B cell (primary cell): ENCODE measurements at regions not wholly inside any gene's neighbourhood (a gene's known extent, or its start where the extent isn't known, plus 50 kb on each side); places are given as distances from the start of the nearest gene placed in this dataset.

Experiments used
- ATAC-seq: fragments of 200-7000 bp; cut with Tn5 transposase; one replicate; pipeline ENCODE4 v1.10.0; 2021; ENCODE audit warnings: low read depth, mild to moderate bottlenecking, moderate number of reproducible peaks, moderate library complexity
- CTCF ChIA-PET: fragments of 350-600 bp; sonication (Branson Sonifier 250); formaldehyde crosslinking; loops from one replicate; lab custom pipeline; 2021; ENCODE audit warnings: antibody characterized with exemption, inconsistent platforms; lab: Charles Lee
- POLR2A ChIA-PET: fragments of 350-600 bp; sonication (Branson Sonifier 250); formaldehyde crosslinking; loops from one replicate; lab custom pipeline; 2021; ENCODE audit warnings: antibody characterized with exemption; lab: Charles Lee
- DNase-seq: peaks from one replicate; pipeline ENCODE4 v3.0.0; 2013
- H2AFZ ChIP-seq: 2 replicates; pipeline ENCODE4 v1.6.1; 2012; ENCODE audit warnings: mild to moderate bottlenecking, low read depth, low read length; ENCODE audit not compliant: insufficient read depth, poor library complexity, severe bottlenecking
- H3K27ac ChIP-seq, 2 donors: 1 replicate in 1 of 2; 2 replicates in 1 of 2; pipeline ENCODE4 v1.5.1; 2012 to 2013; ENCODE audit warnings: low read length in 2 of 2, mild to moderate bottlenecking in 2 of 2, moderate library complexity in 1 of 2
- H3K27me3 ChIP-seq, 4 experiments: fragments of 200-600 bp in 1 of 4; sonication (generic) in 1 of 4; replicated peaks in 1 of 4; 1 replicate in 2 of 4; 2 replicates in 2 of 4; pipeline versions ENCODE4 v1.6.1 to v1.7.0; 2013 to 2016; ENCODE audit warnings: low read length in 3 of 4, mild to moderate bottlenecking in 2 of 4, mixed read lengths in 1 of 4, moderate library complexity in 1 of 4; ENCODE audit not compliant: insufficient read depth in 4 of 4, control insufficient read depth in 3 of 4; ENCODE audit errors: control extremely low read depth in 1 of 4
- H3K36me3 ChIP-seq, 2 experiments: replicated peaks in 1 of 2; 1 replicate in 1 of 2; 2 replicates in 1 of 2; pipeline versions ENCODE4 v1.6.1 to v1.7.1; 2013; ENCODE audit warnings: low read length in 1 of 2; ENCODE audit not compliant: insufficient read depth in 2 of 2, control insufficient read depth in 1 of 2; ENCODE audit errors: control extremely low read depth in 1 of 2, extremely low read depth in 1 of 2
- H3K4me1 ChIP-seq, 2 donors: fragments of 200-600 bp in 1 of 2; sonication (generic) in 1 of 2; 1 replicate in 1 of 2; 2 replicates in 1 of 2; pipeline versions ENCODE4 v1.5.1 to v1.6.1; 2013 to 2017; ENCODE audit warnings: low read length in 2 of 2; ENCODE audit not compliant: control insufficient read depth in 2 of 2, insufficient read depth in 2 of 2
- H3K4me2 ChIP-seq: replicated peaks from 2 replicates; pipeline ENCODE3; 2012; ENCODE audit warnings: mild to moderate bottlenecking, low read depth, low read length; ENCODE audit not compliant: poor library complexity, severe bottlenecking
- H3K4me3 ChIP-seq, 5 experiments: fragments of 200-600 bp in 1 of 5; sonication (generic) in 1 of 5; 1 replicate in 3 of 5; 2 replicates in 2 of 5; pipeline versions ENCODE4 v1.5.1 to v1.7.0; 2011 to 2016; ENCODE audit warnings: low read length in 4 of 5, mild to moderate bottlenecking in 4 of 5, low read depth in 2 of 5, control low read depth in 1 of 5, moderate library complexity in 1 of 5; ENCODE audit not compliant: insufficient read depth in 1 of 5; ENCODE audit errors: control extremely low read depth in 1 of 5, extremely low read depth in 1 of 5
- H3K79me2 ChIP-seq: fragments of 200-600 bp; sonication (generic); one replicate; pipeline ENCODE4 v1.6.0; 2016; ENCODE audit warnings: low read length; ENCODE audit not compliant: control insufficient read depth, insufficient read depth
- H3K9ac ChIP-seq: fragments of 200-600 bp; sonication (generic); 2 replicates; pipeline ENCODE4 v1.6.1; 2017; ENCODE audit warnings: mild to moderate bottlenecking, low read length, moderate library complexity
- H3K9me3 ChIP-seq, 3 donors: one replicate each; pipeline versions ENCODE4 v1.6.1 to v1.7.1; 2013; ENCODE audit warnings: low read length in 2 of 3; ENCODE audit not compliant: control insufficient read depth in 2 of 3, insufficient read depth in 1 of 3; ENCODE audit errors: control extremely low read depth in 1 of 3
- H4K20me1 ChIP-seq: 2 replicates; pipeline ENCODE4 v1.6.0; 2012; ENCODE audit warnings: mild to moderate bottlenecking, low read length; ENCODE audit not compliant: insufficient read depth, control insufficient read depth, poor library complexity, severe bottlenecking
- H3K27ac Mint-ChIP-seq: one replicate; pipeline ENCODE4 v1.8.0; 2021; ENCODE audit warnings: mixed read lengths
- H3K27me3 Mint-ChIP-seq: one replicate; pipeline ENCODE4 v1.8.0; 2021; ENCODE audit warnings: mixed read lengths
- H3K4me1 Mint-ChIP-seq: one replicate; pipeline ENCODE4 v1.8.0; 2021; ENCODE audit warnings: mixed read lengths
- H3K4me3 Mint-ChIP-seq: one replicate; pipeline ENCODE4 v1.8.0; 2021; ENCODE audit warnings: mixed read lengths
- H3K9me3 Mint-ChIP-seq: one replicate; pipeline ENCODE4 v1.8.0; 2022; ENCODE audit warnings: mixed read lengths; ENCODE audit not compliant: insufficient read depth
- CTCF ChIP-seq: fragments of 200-600 bp; IDR thresholded peaks from one replicate; pipeline ENCODE4 v1.8.0; 2022; ENCODE audit warnings: antibody characterized with exemption, mild to moderate bottlenecking
- EZH2 ChIP-seq: IDR thresholded peaks from 2 replicates; pipeline ENCODE4 v1.6.1; 2012; ENCODE audit warnings: borderline replicate concordance, low read depth, mild to moderate bottlenecking, moderate library complexity, low read length; ENCODE audit not compliant: insufficient read depth, poor library complexity, severe bottlenecking
- WGBS: methylation state at CpG from one replicate; pipeline ENCODE4 v1.1.5; 2013; ENCODE audit warnings: missing lambda C conversion rate; ENCODE audit not compliant: insufficient coverage; 5-methylcytosine and 5-hydroxymethylcytosine counted together
- intact Hi-C: fragments of 100-400 bp; cut with micrococcal nuclease; formaldehyde crosslinking; loops from one replicate; pipeline ENCODE4 v1.10.0; 2022

DNA sequence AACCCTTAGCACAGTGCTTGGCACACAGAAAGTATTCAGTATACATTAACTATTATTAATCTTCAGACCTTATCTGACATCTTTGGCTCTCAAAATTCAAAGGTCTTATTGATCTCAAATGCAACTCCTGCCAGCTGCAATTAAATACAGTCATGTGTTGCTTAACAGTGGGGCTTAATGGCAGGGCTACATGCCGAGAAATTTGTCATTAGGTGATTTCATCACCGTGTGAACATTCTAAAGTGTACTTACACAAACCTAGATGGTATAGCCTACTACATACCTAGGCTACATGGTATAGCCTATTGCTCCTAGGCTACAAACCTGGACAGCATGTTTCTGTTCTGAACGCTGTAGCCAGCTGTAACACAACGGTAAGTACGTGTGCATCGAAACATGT, 156.3 kb upstream of the TMCC3 start:
- H3K4me3 ChIP-seq = no peak overlapping the region
- H3K36me3 ChIP-seq = no peaks in the 10 kb centered on the region
- no peak overlapping the region for H2AFZ ChIP-seq
- Mint-ChIP-seq H3K4me3 (no peak overlapping the region), H3K27me3 (no peaks in the 10 kb centered on the region), H3K27ac (no peak overlapping the region), H3K4me1 (peaks cover 52% of the 10 kb centered on the region), H3K9me3 (peaks cover 6% of the 10 kb centered on the region)
- 100% methylated on average over 5 of the region's 6 CpGs for WGBS
- TF ChIP-seq EZH2 = no peak
- no peak for TF ChIP-seq CTCF
- CTCF ChIA-PET = interaction anchor here (0.9 kb wide), 1 partner anchor 12 kb away, joined by 3 read pairs; no protein-coding TSS in a partner anchor
- no peak overlapping the region for H3K4me2 ChIP-seq
- H3K4me1 ChIP-seq = peaks cover 12 to 15% of the 10 kb centered on the region in 2 donors
- POLR2A ChIA-PET = no interaction called here
- peaks cover 19% of the 10 kb centered on the region for H4K20me1 ChIP-seq
- ATAC-seq (no peak), DNase-seq (no peak)
- peaks cover 97% of the 10 kb centered on the region for H3K79me2 ChIP-seq
- H3K9me3 ChIP-seq = peaks cover 1 to 4% (median 4%) of the 10 kb centered on the region in 3 donors
- no peak overlapping the region for H3K9ac ChIP-seq
- no peaks in the 10 kb centered on the region for H3K27me3 ChIP-seq
- intact Hi-C loops = no loop called here
- H3K27ac ChIP-seq = no peak overlapping the region

GRCh38 chr12:94805749-94806529, 155.6 kb upstream of the TMCC3 start:
- peaks cover 0 to 3% (median 0%) of the 10 kb centered on the region in 3 donors for H3K9me3 ChIP-seq
- ChIA-PET CTCF (interaction anchor here (0.9 kb wide), 1 partner anchor 13 kb away, joined by 3 read pairs; no protein-coding TSS in a partner anchor), POLR2A (no interaction called here)
- ATAC-seq (peak; percentile 36), DNase-seq (peak; percentile 27)
- H3K4me3 Mint-ChIP-seq = peak overlapping the region; percentile 43
- H3K4me1 Mint-ChIP-seq = peaks cover 56% of the 10 kb centered on the region
- peaks cover 96% of the 10 kb centered on the region for H3K79me2 ChIP-seq
- no CpG with 5 or more reads among the region's 2 CpGs for WGBS
- intact Hi-C loops = no loop called here
- peaks cover 4% of the 10 kb centered on the region for H3K9me3 Mint-ChIP-seq
- TF ChIP-seq CTCF (no peak), EZH2 (no peak)
- H3K27me3 Mint-ChIP-seq = no peaks in the 10 kb centered on the region
- no peak overlapping the region for H3K27ac ChIP-seq
- peak overlapping the region; percentile 57 for H3K27ac Mint-ChIP-seq
- H3K4me3 ChIP-seq = no peak overlapping the region
- no peak overlapping the region for H3K9ac ChIP-seq
- peak overlapping the region; percentile 28 for H3K4me2 ChIP-seq
- peaks cover 26% of the 10 kb centered on the region for H4K20me1 ChIP-seq
- H2AFZ ChIP-seq = no peak overlapping the region
- peaks cover 0 to 3% of the 10 kb centered on the region in 2 experiments for H3K36me3 ChIP-seq
- H3K27me3 ChIP-seq = no peaks in the 10 kb centered on the region
- H3K4me1 ChIP-seq = peaks cover 12 to 15% of the 10 kb centered on the region in 2 donors
